ENCODE measurements at regions not wholly inside any gene's neighbourhood (a gene's known extent, or its start where the extent isn't known, plus 50 kb on each side); places are given as distances from the start of the nearest gene placed in this dataset.

DNA sequence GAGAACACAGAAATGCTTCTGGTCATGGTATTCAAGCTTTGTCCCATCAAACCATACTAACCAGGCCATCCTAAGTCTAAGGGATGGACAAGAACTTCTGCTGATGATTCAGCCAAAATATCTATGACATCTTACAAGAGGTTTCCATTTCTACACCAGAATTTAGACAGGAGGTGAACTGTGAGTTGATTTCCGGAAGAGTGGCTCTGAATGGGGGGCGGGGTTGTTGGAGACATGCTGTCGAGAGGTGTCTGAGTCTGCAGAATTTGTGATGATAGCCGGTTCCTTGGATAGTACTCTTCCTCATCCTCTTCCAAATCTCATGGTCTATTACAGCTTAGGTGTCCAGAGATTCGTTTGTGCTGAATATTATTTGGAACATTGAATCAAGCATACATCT, 408.7 kb upstream of the TCF4 start:
- Histone ChIP-seq H3K27ac (ENCODE audit: low read length) (no peak overlapping the region), H3K27me3 (ENCODE audit: control insufficient read depth, insufficient read depth, low read length) (no peaks in the 10 kb centered on the region), H3K9me3 (ENCODE audit: control insufficient read depth, insufficient read depth, low read length) (no peaks in the 10 kb centered on the region), H3K4me3 (ENCODE audit: low read length) (no peak overlapping the region), H3K4me1 (ENCODE audit: control insufficient read depth, insufficient read depth, low read length) (no peaks in the 10 kb centered on the region), H3K36me3 (ENCODE audit: control insufficient read depth, insufficient read depth, low read length) (no peaks in the 10 kb centered on the region)
- TF ChIP-seq, protein P1, sequence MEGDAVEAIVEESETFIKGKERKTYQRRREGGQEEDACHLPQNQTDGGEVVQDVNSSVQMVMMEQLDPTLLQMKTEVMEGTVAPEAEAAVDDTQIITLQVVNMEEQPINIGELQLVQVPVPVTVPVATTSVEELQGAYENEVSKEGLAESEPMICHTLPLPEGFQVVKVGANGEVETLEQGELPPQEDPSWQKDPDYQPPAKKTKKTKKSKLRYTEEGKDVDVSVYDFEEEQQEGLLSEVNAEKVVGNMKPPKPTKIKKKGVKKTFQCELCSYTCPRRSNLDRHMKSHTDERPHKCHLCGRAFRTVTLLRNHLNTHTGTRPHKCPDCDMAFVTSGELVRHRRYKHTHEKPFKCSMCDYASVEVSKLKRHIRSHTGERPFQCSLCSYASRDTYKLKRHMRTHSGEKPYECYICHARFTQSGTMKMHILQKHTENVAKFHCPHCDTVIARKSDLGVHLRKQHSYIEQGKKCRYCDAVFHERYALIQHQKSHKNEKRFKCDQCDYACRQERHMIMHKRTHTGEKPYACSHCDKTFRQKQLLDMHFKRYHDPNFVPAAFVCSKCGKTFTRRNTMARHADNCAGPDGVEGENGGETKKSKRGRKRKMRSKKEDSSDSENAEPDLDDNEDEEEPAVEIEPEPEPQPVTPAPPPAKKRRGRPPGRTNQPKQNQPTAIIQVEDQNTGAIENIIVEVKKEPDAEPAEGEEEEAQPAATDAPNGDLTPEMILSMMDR (IDR thresholded peaks at IDR 0.05): no peak
- ATAC-seq: no peak
- H3K4me3 Mint-ChIP-seq: no peak overlapping the region
- H3K4me1 Mint-ChIP-seq: no peaks in the 10 kb centered on the region
- no peaks in the 10 kb centered on the region for H3K36me3 Mint-ChIP-seq
- intact Hi-C loops (cut with micrococcal nuclease): no loop called here
- no peak for DNase-seq
- no peaks in the 10 kb centered on the region for H3K27me3 Mint-ChIP-seq (ENCODE audit: low read depth in 2 of 2)
- H3K9me3 Mint-ChIP-seq: peaks cover 0 to 2% of the 10 kb centered on the region in 2 donors
- no peak overlapping the region for H3K27ac Mint-ChIP-seq
- 93% methylated on average over 4 of the region's 5 CpGs for WGBS (ENCODE audit: insufficient coverage)

DNA sequence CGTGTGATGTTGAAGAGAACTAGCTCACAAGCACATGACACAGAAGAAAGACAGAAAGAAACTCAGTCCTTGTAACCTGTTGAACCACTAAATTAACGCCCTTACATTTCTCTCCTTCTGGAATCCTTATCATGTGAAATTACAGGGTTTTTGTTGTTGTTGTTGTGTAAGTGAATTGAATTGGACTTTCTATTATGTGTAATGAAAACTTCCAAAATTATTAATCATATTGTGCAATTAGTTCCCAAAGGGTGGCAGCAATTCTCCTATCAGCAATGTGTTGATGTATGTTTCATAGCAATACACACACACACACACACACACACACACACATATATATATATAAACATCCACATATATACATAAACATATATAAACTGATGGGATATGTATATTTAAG, 402.2 kb upstream of the TCF4 start:
- no peaks in the 10 kb centered on the region for H3K27me3 ChIP-seq (ENCODE audit: control insufficient read depth, insufficient read depth, low read length)
- no peak overlapping the region for H3K4me3 ChIP-seq (ENCODE audit: low read length)
- Mint-ChIP-seq H3K4me1 (no peaks in the 10 kb centered on the region), H3K9me3 (peaks cover 2 to 4% of the 10 kb centered on the region in 2 donors), H3K4me3 (no peak overlapping the region), H3K36me3 (no peaks in the 10 kb centered on the region), H3K27me3 (ENCODE audit: low read depth in 2 of 2) (no peaks in the 10 kb centered on the region), H3K27ac (no peak overlapping the region)
- no peak overlapping the region for H3K27ac ChIP-seq (ENCODE audit: low read length)
- no peaks in the 10 kb centered on the region for H3K9me3 ChIP-seq (ENCODE audit: control insufficient read depth, insufficient read depth, low read length)
- intact Hi-C loops (cut with micrococcal nuclease): no loop called here
- ATAC-seq (no peak), DNase-seq (no peak)
- no peaks in the 10 kb centered on the region for H3K4me1 ChIP-seq (ENCODE audit: control insufficient read depth, insufficient read depth, low read length)
- WGBS (ENCODE audit: insufficient coverage): 89% methylated on average over 1 of the region's 2 CpGs
- TF ChIP-seq, protein P1 (IDR thresholded peaks at IDR 0.05): no peak
- H3K36me3 ChIP-seq (ENCODE audit: control insufficient read depth, insufficient read depth, low read length): no peaks in the 10 kb centered on the region

DNA sequence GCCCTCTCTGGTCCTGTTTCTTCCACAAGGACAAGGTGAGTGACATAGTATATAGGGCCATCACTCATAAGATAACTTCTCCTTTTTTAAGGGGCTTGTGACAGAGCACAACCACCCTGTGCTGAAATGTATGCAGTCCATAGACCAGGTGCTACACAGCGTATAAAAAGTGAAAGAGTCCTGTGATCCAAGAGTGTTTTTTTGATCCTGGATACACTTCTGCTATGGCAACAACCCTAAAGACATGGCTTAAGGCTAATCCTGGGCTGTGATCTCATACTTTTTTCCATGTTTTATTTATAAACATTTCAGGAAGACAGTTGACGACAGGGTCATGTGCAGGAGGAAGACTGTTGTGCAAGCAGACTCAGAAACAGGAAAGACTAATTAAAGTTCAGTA, 400.5 kb upstream of the TCF4 start:
- intact Hi-C loops (cut with micrococcal nuclease): no loop called here
- Histone ChIP-seq H3K27me3 (ENCODE audit: control insufficient read depth, insufficient read depth, low read length) (no peaks in the 10 kb centered on the region), H3K27ac (ENCODE audit: low read length) (no peak overlapping the region), H3K36me3 (ENCODE audit: control insufficient read depth, insufficient read depth, low read length) (no peaks in the 10 kb centered on the region), H3K4me1 (ENCODE audit: control insufficient read depth, insufficient read depth, low read length) (no peaks in the 10 kb centered on the region), H3K4me3 (ENCODE audit: low read length) (no peak overlapping the region), H3K9me3 (ENCODE audit: control insufficient read depth, insufficient read depth, low read length) (no peaks in the 10 kb centered on the region)
- Mint-ChIP-seq H3K4me3 (no peak overlapping the region), H3K27ac (no peak overlapping the region), H3K9me3 (peaks cover 4 to 7% of the 10 kb centered on the region in 2 donors), H3K27me3 (ENCODE audit: low read depth in 2 of 2) (no peaks in the 10 kb centered on the region), H3K36me3 (no peaks in the 10 kb centered on the region), H3K4me1 (no peaks in the 10 kb centered on the region)
- WGBS (ENCODE audit: insufficient coverage): 51% methylated on average over 2 of the region's 2 CpGs
- ATAC-seq (no peak), DNase-seq (no peak)
- TF ChIP-seq, protein P1 (IDR thresholded peaks at IDR 0.05): no peak

DNA sequence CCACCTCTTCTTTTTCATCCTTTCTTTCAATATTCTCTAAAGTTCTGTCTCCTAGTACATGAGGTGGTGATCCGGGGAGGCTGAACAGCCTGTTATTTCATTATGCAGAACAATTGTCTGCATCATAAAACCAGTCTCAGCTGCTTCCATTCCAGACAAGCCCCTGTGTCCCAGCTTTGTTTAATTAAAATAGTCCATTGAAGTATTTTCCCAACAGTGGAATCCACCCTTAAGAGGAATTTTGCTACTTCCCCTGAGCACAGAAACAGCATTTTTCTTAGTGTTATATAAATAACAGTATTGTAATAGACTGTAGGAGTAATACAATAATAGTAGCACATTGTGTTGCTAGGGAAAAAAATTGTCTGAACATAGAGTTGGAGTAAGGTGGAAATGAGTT, 395.4 kb upstream of the TCF4 start:
- no peaks in the 10 kb centered on the region for H3K4me1 ChIP-seq (ENCODE audit: control insufficient read depth, insufficient read depth, low read length)
- H3K4me3 Mint-ChIP-seq: no peak overlapping the region
- H3K9me3 Mint-ChIP-seq: peaks cover 6 to 8% of the 10 kb centered on the region in 2 donors
- H3K27me3 ChIP-seq (ENCODE audit: control insufficient read depth, insufficient read depth, low read length): no peaks in the 10 kb centered on the region
- 89% methylated on average over 1 of the region's 1 CpG for WGBS (ENCODE audit: insufficient coverage)
- no peak for ATAC-seq
- no peak overlapping the region for H3K27ac ChIP-seq (ENCODE audit: low read length)
- H3K36me3 Mint-ChIP-seq: no peaks in the 10 kb centered on the region
- intact Hi-C loops (cut with micrococcal nuclease): no loop called here
- no peak overlapping the region for H3K4me3 ChIP-seq (ENCODE audit: low read length)
- H3K36me3 ChIP-seq (ENCODE audit: control insufficient read depth, insufficient read depth, low read length): no peaks in the 10 kb centered on the region
- H3K27ac Mint-ChIP-seq: no peak overlapping the region
- TF ChIP-seq, protein P1 (IDR thresholded peaks at IDR 0.05): no peak
- H3K27me3 Mint-ChIP-seq (ENCODE audit: low read depth in 2 of 2): no peaks in the 10 kb centered on the region
- no peak for DNase-seq
- no peaks in the 10 kb centered on the region for H3K9me3 ChIP-seq (ENCODE audit: control insufficient read depth, insufficient read depth, low read length)
- no peaks in the 10 kb centered on the region for H3K4me1 Mint-ChIP-seq
